Naive B cell (primary cell): ENCODE measurements at regions not wholly inside any gene's neighbourhood (a gene's known extent, or its start where the extent isn't known, plus 50 kb on each side); places are given as distances from the start of the nearest gene placed in this dataset.

ENCODE experiments used
- ATAC-seq, 2 donors: fragments of 150-1000 bp; cut with Tn5 transposase; 2 replicates each; pipeline ENCODE4 v1.10.0; 2021; ENCODE audit warnings: low read depth in 2 of 2, mild to moderate bottlenecking in 2 of 2, moderate library complexity in 2 of 2
- DNase-seq: peaks from one replicate; pipeline ENCODE4 v3.0.0; 2022
- H3K27ac Mint-ChIP-seq, 6 donors: one replicate each; pipeline ENCODE4 v1.8.0; 2020 to 2022; ENCODE audit warnings: mild to moderate bottlenecking in 6 of 6, mixed read lengths in 6 of 6, moderate library complexity in 5 of 6, inconsistent platforms in 2 of 6
- H3K27me3 Mint-ChIP-seq, 3 donors: one replicate each; pipeline ENCODE4 v1.8.0; 2021 to 2022; ENCODE audit warnings: mixed read lengths in 3 of 3, mild to moderate bottlenecking in 1 of 3
- H3K36me3 Mint-ChIP-seq, 2 donors: one replicate each; pipeline ENCODE4 v1.8.0; 2020 to 2022; ENCODE audit warnings: mixed read lengths in 2 of 2, inconsistent platforms in 1 of 2, mild to moderate bottlenecking in 1 of 2
- H3K4me1 Mint-ChIP-seq, 3 donors: one replicate each; pipeline ENCODE4 v1.8.0; 2020 to 2022; ENCODE audit warnings: mixed read lengths in 3 of 3, inconsistent platforms in 1 of 3, mild to moderate bottlenecking in 1 of 3, moderate library complexity in 1 of 3
- H3K4me3 Mint-ChIP-seq, 8 donors: one replicate each; pipeline ENCODE4 v1.8.0; 2020 to 2022; ENCODE audit warnings: mild to moderate bottlenecking in 8 of 8, mixed read lengths in 8 of 8, moderate library complexity in 8 of 8, inconsistent platforms in 2 of 8
- H3K9me3 Mint-ChIP-seq, 7 donors: one replicate each; pipeline ENCODE4 v1.8.0; 2020 to 2022; ENCODE audit warnings: mixed read lengths in 7 of 7, mild to moderate bottlenecking in 5 of 7, inconsistent platforms in 2 of 7, moderate library complexity in 1 of 7

DNA sequence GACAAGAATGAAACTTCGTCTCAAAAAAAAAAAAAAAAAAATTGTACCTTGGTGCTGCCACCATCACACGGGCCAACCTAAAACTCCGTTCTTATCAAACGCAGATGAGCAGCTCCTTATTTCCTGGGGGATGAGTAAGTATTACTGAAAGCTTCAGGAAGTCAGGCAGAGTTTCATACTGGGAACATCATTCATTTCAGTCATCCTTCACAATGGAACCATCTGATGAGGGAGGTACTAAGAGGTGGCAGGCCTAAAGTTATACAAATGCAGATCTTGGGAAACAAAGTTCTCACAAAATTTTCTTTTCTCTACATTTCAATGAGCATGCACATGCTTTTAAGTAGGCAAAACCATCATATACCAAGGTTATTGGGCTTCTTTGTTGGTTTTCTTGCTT is 636.0 kb upstream of the LMCD1 start:
- peaks cover 0 to 23% (median 3%) of the 10 kb centered on the region in 7 donors for H3K9me3 Mint-ChIP-seq
- H3K36me3 Mint-ChIP-seq, result no peaks in the 10 kb centered on the region
- no peaks in the 10 kb centered on the region for H3K4me1 Mint-ChIP-seq
- ATAC-seq, result no peak
- H3K27ac Mint-ChIP-seq, result no peak overlapping the region
- DNase-seq, result no peak
- H3K27me3 Mint-ChIP-seq, result no peaks in the 10 kb centered on the region
- no peak overlapping the region for H3K4me3 Mint-ChIP-seq

DNA sequence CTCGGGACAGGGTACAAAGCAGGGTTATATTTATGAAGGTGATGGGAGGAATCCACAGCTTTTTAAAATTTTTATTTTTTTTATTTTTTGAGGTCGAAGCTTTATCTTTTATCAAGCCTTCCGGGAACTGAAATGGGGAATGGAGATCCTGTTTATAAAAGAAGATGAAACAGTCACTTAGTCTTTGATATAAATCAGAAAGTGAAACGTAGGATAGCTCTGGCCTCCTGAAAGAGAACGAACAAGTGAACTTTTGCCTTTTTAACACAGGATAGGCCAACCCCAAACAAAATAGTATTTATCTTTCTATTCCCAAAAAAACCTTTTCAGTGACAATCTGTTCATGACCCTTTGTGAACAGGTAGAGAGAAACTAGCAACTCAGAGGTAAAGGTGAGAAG is 634.0 kb upstream of the LMCD1 start:
- Mint-ChIP-seq H3K4me3 (no peak overlapping the region), H3K9me3 (peaks cover 0 to 17% (median 0%) of the 10 kb centered on the region in 7 donors), H3K27me3 (no peaks in the 10 kb centered on the region), H3K27ac (no peak overlapping the region), H3K4me1 (no peaks in the 10 kb centered on the region), H3K36me3 (no peaks in the 10 kb centered on the region)
- no peak for DNase-seq
- no peak for ATAC-seq

DNA sequence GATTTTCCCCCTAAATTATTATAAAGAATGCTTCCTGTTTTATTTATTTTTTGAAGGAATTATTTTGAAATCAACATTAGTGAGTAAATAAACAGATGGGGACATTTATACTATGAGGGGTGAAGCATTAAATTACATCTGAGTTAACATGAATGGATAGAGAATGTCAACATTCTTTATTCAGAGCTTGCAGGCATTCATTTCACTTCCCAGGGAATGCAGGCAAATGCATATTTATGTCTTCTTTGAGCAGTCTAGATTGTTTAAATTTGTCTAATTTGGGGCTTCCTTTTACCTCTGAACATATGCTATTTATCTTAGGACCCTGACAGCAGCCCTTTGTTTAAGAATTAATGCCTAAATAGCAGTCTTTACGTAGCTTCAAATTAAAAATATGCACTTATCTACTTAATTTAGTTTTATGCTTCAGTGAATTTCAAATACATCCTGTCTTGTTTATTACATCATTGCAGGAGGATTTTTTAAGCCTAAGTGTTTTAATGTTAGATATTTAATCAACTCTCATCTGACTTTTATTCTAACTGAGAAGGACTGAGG is 630.5 kb upstream of the LMCD1 start:
- Mint-ChIP-seq H3K4me3 (no peak overlapping the region), H3K4me1 (no peaks in the 10 kb centered on the region), H3K9me3 (peaks cover 0 to 12% (median 0%) of the 10 kb centered on the region in 7 donors), H3K36me3 (no peaks in the 10 kb centered on the region), H3K27me3 (no peaks in the 10 kb centered on the region), H3K27ac (no peak overlapping the region)
- DNase-seq (no peak), ATAC-seq (no peak)

DNA sequence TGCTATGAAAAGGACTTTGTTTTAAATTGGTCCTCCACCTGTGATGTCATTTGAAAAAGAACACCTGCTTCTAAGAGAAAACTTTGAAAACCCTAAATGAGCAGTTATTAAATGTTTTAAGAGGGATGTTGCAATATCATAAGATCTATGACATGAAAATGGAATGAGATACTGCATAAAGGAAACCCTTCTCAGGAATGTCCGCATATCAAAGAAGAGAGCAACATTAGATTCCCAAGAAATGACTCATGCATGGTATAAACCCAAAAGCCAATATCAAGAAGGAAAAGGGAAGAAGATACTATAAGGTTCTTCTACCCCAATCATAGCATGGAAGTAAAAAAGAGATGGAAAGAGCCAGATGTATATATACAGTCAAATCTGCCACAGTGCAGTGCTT is 627.5 kb upstream of the LMCD1 start:
- no peaks in the 10 kb centered on the region for H3K27me3 Mint-ChIP-seq
- H3K4me3 Mint-ChIP-seq, result no peak overlapping the region
- H3K9me3 Mint-ChIP-seq, result peaks cover 0 to 4% (median 2%) of the 10 kb centered on the region in 7 donors
- DNase-seq (no peak), ATAC-seq (no peak)
- H3K36me3 Mint-ChIP-seq, result no peaks in the 10 kb centered on the region
- no peak overlapping the region for H3K27ac Mint-ChIP-seq
- peaks cover 0 to 5% (median 0%) of the 10 kb centered on the region in 3 donors for H3K4me1 Mint-ChIP-seq

DNA sequence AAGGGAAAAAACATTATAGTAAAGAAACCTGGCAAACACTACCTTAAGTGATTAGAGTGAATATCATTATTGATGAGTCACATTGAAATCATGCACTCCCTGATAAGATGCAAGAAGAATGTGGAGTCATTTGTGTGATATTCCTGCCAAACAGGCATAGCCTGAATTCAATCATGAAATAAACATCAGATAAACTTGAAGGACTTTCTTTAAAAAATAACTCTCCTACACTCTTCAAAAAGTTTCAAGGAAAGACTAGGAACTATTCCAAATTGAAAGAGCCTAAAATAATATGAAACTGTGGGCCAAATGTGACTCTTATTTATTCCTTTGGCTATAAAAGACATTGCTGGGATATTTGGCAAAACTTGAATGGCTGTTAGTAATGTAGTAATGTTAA is 625.7 kb upstream of the LMCD1 start:
- H3K4me3 Mint-ChIP-seq, result no peak overlapping the region
- ATAC-seq, result no peak

DNA sequence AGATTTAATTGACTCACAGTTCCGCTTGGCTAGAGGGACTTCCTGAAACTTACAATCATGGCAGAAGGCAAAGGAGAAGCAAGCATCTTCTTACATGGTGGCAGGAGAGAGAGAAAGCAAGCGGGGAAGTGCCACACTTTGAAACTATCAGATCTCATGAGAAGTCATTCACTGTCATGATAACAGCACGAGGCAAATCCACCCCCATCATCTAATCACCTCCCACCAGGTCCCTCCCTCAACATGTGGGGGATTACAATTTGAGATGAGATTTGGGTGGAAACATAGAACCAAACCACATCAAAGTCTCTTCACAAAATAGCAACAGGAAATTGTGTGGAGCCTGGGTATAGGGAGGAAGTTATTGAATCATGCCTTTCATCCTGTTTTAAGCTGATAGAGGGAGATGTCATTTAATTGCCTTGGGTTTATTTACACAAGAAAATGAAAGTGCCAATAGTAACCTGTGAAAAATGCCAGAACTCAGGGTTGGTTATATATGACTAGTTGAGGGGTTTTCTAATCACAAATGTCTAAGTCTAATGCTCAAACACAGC is 624.8 kb upstream of the LMCD1 start:
- no peak overlapping the region for H3K27ac Mint-ChIP-seq
- DNase-seq (no peak), ATAC-seq (no peak)
- H3K9me3 Mint-ChIP-seq, result peaks cover 0 to 7% (median 4%) of the 10 kb centered on the region in 7 donors
- no peaks in the 10 kb centered on the region for H3K27me3 Mint-ChIP-seq
- no peak overlapping the region for H3K4me3 Mint-ChIP-seq
- no peaks in the 10 kb centered on the region for H3K36me3 Mint-ChIP-seq
- H3K4me1 Mint-ChIP-seq, result peaks cover 0 to 5% (median 0%) of the 10 kb centered on the region in 3 donors

More for the DNA sequence above, 625.7 kb upstream of the LMCD1 start:
- peaks cover 0 to 4% (median 0%) of the 10 kb centered on the region in 7 donors for H3K9me3 Mint-ChIP-seq
- H3K4me1 Mint-ChIP-seq, result peaks cover 0 to 5% (median 0%) of the 10 kb centered on the region in 3 donors
- H3K36me3 Mint-ChIP-seq, result no peaks in the 10 kb centered on the region
- no peak overlapping the region for H3K27ac Mint-ChIP-seq
- H3K27me3 Mint-ChIP-seq, result no peaks in the 10 kb centered on the region
- no peak for DNase-seq

DNA sequence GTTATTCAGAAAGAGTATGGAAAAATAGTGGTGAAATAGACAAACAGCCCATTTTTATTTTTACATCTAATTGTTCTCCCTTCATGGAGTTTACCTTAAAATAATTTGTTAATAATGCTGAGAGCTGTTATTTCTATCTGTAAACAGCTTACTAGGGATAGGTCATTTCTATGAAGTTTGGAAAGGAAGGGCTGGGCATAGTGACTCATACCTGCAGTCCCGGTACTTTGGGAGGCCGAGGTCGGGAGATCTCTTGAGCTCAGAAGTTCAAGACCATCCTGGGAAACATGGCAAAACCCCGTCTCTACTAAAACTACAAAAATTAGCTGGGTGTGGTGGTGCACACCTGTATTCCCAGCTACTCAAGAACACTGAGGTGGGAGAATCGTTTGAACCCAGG is 624.3 kb upstream of the LMCD1 start:
- no peak overlapping the region for H3K4me3 Mint-ChIP-seq
- ATAC-seq, result no peak
- no peak for DNase-seq
- no peak overlapping the region for H3K27ac Mint-ChIP-seq
- H3K27me3 Mint-ChIP-seq, result no peaks in the 10 kb centered on the region
- H3K9me3 Mint-ChIP-seq, result peaks cover 0 to 7% (median 4%) of the 10 kb centered on the region in 7 donors
- peaks cover 0 to 5% (median 0%) of the 10 kb centered on the region in 3 donors for H3K4me1 Mint-ChIP-seq
- no peaks in the 10 kb centered on the region for H3K36me3 Mint-ChIP-seq

DNA sequence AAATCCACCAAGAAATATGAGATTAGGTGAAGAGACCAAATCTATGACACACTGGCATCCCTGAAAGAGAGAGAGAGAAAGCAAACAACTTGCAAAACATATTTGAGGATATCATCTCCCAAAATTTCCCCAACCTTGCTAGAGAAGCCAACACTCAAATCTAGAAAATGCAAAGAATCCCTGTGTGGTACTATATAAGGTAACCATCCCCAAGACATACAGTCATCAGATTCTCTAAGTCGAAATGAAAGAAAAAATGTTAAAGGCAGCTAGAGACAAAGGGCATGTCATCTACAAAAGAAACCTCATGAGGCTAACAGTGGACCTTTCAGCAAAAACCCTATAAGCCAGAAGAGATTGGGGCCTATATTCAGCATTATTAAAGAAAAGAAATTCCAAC is 622.1 kb upstream of the LMCD1 start:
- no peak for ATAC-seq
- Mint-ChIP-seq H3K36me3 (no peaks in the 10 kb centered on the region), H3K27ac (no peak overlapping the region), H3K4me3 (no peak overlapping the region), H3K9me3 (peaks cover 0 to 8% (median 4%) of the 10 kb centered on the region in 7 donors), H3K27me3 (no peaks in the 10 kb centered on the region), H3K4me1 (peaks cover 0 to 5% (median 0%) of the 10 kb centered on the region in 3 donors)
- no peak for DNase-seq

DNA sequence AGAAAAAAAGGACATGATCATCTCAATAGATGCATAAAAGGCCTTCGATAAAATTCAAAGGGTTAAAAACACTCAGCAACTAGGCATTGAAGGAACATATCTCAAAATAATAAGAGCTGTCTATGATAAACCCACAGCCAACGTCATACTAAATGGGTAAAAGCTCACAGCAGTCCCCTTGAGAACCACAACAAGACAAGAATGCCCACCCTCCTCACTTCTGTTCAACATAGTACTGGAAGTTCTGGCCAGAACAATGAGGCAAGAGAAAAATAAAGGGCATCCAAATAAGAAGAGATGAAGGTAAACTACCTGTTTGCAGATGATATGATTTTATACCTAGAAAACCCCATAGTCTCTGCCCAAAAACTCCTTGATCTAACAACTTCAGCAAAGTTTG is 619.7 kb upstream of the LMCD1 start:
- Mint-ChIP-seq H3K4me3 (no peak overlapping the region), H3K4me1 (no peaks in the 10 kb centered on the region), H3K27ac (no peak overlapping the region), H3K9me3 (peaks cover 0 to 31% (median 10%) of the 10 kb centered on the region in 7 donors), H3K27me3 (no peaks in the 10 kb centered on the region), H3K36me3 (no peaks in the 10 kb centered on the region)
- ATAC-seq (no peak), DNase-seq (no peak)

DNA sequence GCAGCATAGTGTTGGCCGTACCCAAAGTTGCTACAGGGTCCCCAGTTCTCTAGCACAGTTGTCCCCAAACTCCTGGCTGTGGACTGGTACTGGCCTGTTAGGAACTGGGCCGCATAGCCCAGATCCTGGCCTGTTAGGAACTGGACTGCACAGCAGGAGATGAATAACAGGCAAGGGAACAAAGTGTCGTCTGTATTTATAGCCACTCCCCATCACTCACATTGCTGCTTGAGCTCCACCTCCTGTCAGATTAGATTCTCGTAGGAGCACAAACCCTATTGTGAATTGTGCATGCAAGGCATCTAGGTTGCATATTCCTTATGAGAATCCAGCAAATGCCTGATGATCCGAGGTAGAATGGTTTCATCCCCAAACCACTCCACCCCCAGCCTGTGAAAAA is 604.0 kb upstream of the LMCD1 start:
- no peaks in the 10 kb centered on the region for H3K4me1 Mint-ChIP-seq
- no peaks in the 10 kb centered on the region for H3K27me3 Mint-ChIP-seq
- H3K9me3 Mint-ChIP-seq, result peaks cover 5 to 13% (median 6%) of the 10 kb centered on the region in 7 donors
- DNase-seq (no peak), ATAC-seq (no peak)
- H3K27ac Mint-ChIP-seq, result no peak overlapping the region
- no peaks in the 10 kb centered on the region for H3K36me3 Mint-ChIP-seq
- no peak overlapping the region for H3K4me3 Mint-ChIP-seq

DNA sequence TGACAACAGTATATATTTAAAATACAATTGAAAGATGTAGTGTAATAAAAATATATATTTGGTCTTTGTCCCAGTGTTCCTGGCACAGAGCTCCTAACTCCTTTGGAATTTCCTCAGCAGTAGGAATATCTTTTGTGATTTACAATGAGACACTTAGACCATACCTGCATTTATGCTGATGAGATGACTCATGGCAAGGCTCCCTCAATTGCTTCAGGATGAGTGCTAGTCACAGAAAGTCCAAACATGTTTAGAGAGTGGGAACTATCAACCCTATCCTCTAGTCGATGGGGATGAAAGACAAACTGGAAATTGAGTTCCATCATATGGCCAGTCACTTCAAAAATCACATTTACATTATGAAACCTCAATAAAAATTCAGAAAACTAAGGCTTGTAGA is 588.3 kb upstream of the LMCD1 start:
- H3K9me3 Mint-ChIP-seq, result peaks cover 0 to 16% (median 3%) of the 10 kb centered on the region in 7 donors
- no peaks in the 10 kb centered on the region for H3K36me3 Mint-ChIP-seq
- no peaks in the 10 kb centered on the region for H3K27me3 Mint-ChIP-seq
- no peak overlapping the region for H3K27ac Mint-ChIP-seq
- no peaks in the 10 kb centered on the region for H3K4me1 Mint-ChIP-seq
- H3K4me3 Mint-ChIP-seq, result no peak overlapping the region
- ATAC-seq, result no peak
- no peak for DNase-seq

DNA sequence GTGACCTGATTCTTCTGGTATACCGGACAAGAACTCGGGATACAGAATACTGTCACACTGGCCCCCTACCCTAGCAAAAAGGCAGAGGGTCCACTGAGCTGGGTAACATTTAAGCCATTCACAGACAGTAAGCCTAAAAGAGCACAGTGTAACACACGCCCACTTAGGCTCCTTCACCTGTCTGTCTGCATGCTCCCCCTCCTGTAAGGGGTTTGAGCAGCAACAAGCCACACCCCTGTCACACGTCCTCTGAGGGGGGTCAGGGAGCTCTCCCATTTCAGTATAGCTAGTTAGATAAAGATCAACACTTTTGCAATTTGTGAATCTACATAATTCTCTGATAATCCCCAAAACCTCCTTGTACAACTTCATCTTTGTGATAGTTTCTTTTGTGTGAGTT is 586.3 kb upstream of the LMCD1 start:
- DNase-seq (no peak), ATAC-seq (no peak)
- H3K4me3 Mint-ChIP-seq, result no peak overlapping the region
- no peaks in the 10 kb centered on the region for H3K4me1 Mint-ChIP-seq
- no peaks in the 10 kb centered on the region for H3K36me3 Mint-ChIP-seq
- no peak overlapping the region for H3K27ac Mint-ChIP-seq
- peaks cover 0 to 12% (median 3%) of the 10 kb centered on the region in 7 donors for H3K9me3 Mint-ChIP-seq
- no peaks in the 10 kb centered on the region for H3K27me3 Mint-ChIP-seq

DNA sequence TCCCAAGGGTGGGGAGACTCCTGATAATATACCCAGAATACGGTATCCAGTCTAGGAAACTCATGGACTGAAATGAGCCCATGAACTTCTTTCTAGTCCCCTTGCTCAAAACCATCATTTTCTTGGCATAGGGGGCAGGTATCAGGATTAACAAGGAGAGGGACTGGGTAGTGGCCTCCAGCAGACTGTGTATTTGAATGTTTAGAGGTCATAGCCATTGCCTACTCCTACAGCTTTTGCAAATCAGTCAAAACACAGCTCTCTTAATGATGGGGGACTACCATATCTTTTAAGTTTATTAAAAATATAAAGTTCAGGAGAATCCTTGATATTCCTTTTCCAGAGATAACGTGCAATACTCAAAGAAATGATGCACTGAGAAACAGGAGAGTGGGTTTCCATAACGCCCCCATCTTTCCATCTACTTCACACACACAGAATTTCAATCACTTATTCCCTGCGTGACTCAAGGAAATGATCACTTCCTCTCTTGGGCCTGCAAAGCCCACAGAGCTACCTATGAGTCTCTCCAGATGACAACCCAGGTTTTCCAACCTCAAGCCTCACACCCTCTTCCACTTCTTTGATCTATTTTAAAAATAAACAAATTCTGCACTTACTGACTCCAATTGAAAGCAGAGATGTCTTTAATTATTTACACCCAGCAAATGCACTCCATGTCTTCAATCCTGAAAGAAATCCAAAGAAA is 584.0 kb upstream of the LMCD1 start:
- H3K4me3 Mint-ChIP-seq, result no peak overlapping the region
- H3K9me3 Mint-ChIP-seq, result peaks cover 0 to 11% (median 3%) of the 10 kb centered on the region in 7 donors
- H3K27ac Mint-ChIP-seq, result no peak overlapping the region
- ATAC-seq, result no peak
- H3K36me3 Mint-ChIP-seq, result no peaks in the 10 kb centered on the region
- H3K4me1 Mint-ChIP-seq, result no peaks in the 10 kb centered on the region
- H3K27me3 Mint-ChIP-seq, result no peaks in the 10 kb centered on the region
- DNase-seq, result no peak

DNA sequence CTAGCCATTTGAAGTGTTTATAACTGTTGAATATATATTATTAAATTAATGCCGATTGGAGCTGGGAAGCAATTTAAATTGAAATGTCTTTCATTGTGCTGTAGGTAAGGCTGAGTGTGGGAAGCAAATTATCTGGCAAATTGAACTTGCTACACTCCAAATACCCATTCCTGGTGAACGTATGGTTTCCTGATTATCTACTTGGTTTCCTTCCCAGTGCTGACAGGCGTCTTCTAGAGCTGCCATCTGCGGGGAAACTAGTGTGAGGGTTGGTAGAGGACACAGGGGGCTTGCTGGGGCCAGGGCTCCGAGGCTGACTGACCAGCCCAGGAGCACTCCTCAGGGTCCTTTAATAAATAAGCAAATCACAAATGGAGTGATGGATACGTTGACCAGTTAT is 581.4 kb upstream of the LMCD1 start:
- no peak for ATAC-seq
- no peak overlapping the region for H3K27ac Mint-ChIP-seq
- no peaks in the 10 kb centered on the region for H3K36me3 Mint-ChIP-seq
- no peaks in the 10 kb centered on the region for H3K27me3 Mint-ChIP-seq
- H3K4me1 Mint-ChIP-seq, result no peaks in the 10 kb centered on the region
- DNase-seq, result no peak
- H3K4me3 Mint-ChIP-seq, result no peak overlapping the region
- H3K9me3 Mint-ChIP-seq, result peaks cover 0 to 16% (median 3%) of the 10 kb centered on the region in 7 donors
